ENCODE measurements at regions not wholly inside any gene's neighbourhood (a gene's known extent, or its start where the extent isn't known, plus 50 kb on each side); places are given as distances from the start of the nearest gene placed in this dataset.

DNA sequence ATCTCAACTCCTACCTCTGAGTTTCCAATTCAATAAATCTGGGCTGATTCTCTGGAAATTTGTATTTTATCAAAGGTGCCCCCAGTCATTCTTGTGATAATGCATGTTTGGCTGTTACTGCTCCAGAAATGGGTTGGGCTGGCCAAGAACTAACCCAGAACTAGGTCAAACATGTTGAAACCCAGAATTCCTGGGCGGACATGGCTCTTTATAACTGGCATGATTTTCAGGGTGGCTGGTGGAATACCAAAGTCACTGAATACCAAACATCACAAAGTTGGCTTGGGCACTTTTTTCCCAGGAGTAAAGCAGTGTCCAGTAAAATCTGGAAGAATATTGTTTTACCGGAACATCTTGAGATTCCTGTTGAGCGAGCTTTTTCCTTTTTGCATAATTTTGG is 89.4 kb upstream of the S1PR1 start:
- H3K27me3 ChIP-seq (ENCODE audit: control insufficient read depth, insufficient read depth, low read length) = no peaks in the 10 kb centered on the region
- H3K4me3 ChIP-seq (ENCODE audit: low read depth, low read length) = no peak overlapping the region
- DNase-seq (ENCODE audit: low read depth) (no peak), FAIRE-seq (no peak)
- TF ChIP-seq, protein P1, sequence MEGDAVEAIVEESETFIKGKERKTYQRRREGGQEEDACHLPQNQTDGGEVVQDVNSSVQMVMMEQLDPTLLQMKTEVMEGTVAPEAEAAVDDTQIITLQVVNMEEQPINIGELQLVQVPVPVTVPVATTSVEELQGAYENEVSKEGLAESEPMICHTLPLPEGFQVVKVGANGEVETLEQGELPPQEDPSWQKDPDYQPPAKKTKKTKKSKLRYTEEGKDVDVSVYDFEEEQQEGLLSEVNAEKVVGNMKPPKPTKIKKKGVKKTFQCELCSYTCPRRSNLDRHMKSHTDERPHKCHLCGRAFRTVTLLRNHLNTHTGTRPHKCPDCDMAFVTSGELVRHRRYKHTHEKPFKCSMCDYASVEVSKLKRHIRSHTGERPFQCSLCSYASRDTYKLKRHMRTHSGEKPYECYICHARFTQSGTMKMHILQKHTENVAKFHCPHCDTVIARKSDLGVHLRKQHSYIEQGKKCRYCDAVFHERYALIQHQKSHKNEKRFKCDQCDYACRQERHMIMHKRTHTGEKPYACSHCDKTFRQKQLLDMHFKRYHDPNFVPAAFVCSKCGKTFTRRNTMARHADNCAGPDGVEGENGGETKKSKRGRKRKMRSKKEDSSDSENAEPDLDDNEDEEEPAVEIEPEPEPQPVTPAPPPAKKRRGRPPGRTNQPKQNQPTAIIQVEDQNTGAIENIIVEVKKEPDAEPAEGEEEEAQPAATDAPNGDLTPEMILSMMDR (IDR thresholded peaks at IDR 0.05; ENCODE audit: insufficient read depth, low read length, severe bottlenecking) = no peak
- H3K36me3 ChIP-seq (ENCODE audit: control insufficient read depth, insufficient read depth, low read length) = no peaks in the 10 kb centered on the region

DNA sequence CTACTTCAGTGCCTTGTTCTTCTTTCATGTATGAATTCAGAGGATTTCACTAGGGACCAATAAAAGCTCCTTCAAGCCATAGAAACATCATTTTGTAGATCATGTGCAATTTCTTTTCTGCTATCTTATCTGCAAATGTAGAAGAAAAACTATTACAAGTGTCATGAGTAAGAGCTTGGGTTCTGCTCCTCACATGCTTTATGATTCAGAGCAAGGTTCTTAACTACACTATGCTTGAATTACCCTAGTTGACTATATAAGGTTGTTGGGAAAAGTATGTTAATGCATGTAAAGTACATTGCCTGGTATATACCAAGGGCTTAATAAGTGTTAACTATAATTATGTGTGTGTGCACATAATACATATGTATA is 91.4 kb upstream of the S1PR1 start:
- no peak overlapping the region for H3K4me3 ChIP-seq (ENCODE audit: low read depth, low read length)
- H3K36me3 ChIP-seq (ENCODE audit: control insufficient read depth, insufficient read depth, low read length) = no peaks in the 10 kb centered on the region
- DNase-seq (ENCODE audit: low read depth) (no peak), FAIRE-seq (no peak)
- TF ChIP-seq, protein P1 (IDR thresholded peaks at IDR 0.05; ENCODE audit: insufficient read depth, low read length, severe bottlenecking) = no peak
- no peaks in the 10 kb centered on the region for H3K27me3 ChIP-seq (ENCODE audit: control insufficient read depth, insufficient read depth, low read length)

DNA sequence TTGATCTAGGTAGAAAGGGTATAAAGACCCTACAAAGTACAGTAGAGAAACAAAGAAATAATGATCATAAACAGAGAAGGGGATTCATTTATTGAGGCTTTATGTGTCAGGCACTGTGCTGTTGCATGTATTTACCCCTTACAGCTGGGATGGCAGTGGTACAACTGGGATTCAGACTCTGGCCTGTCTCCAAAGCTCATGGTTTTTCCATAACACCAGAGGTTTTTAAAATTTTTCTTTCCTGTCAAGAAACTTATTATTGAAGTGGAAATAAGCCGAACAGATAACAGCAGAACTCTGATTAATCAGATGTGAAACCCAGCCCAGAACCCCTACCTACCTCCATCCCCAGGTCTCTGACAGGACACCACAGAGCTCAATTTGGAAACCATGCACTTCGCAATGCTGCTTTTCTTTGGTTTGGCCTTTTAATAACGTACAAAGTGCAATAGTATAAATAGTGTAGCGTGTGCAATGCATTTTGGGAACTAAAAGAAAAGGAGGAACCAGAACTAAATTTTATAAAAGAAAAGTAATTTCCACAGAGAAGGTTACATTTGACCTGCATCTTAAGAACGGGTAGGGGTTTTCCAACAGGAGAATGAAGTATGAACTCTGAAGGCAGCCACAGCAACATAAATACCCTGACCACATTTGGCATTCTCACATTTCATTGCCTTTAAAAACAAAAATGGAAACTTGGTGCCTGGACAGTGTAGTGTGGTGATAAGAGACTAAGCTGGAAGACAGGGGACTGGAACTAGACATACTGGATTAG is 92.0 kb upstream of the S1PR1 start:
- no peak for FAIRE-seq
- no peaks in the 10 kb centered on the region for H3K27me3 ChIP-seq (ENCODE audit: control insufficient read depth, insufficient read depth, low read length)
- no peaks in the 10 kb centered on the region for H3K36me3 ChIP-seq (ENCODE audit: control insufficient read depth, insufficient read depth, low read length)
- TF ChIP-seq, protein P1 (IDR thresholded peaks at IDR 0.05; ENCODE audit: insufficient read depth, low read length, severe bottlenecking) = no peak
- no peak for DNase-seq (ENCODE audit: low read depth)
- H3K4me3 ChIP-seq (ENCODE audit: low read depth, low read length) = no peak overlapping the region

DNA sequence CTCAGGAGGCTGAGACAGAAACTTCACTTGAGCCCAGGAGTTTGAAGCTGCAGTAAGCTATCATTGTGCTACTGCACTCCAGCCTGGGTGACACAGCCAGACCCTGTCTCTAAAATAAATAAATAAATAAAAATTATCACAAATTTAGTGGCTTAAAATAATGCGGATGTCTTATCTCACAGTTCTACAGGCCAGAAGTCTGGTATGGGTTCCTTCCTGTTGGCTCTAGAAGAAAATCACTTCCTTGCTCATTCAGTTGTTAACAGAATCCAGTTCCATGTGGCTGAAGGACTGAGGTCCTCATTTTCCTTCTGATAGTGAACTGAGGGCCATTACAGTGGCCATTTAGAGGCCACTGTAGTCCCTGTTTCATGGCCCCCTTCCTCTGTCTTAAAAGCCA is 94.6 kb upstream of the S1PR1 start:
- FAIRE-seq (no peak), DNase-seq (ENCODE audit: low read depth) (no peak)
- Histone ChIP-seq H3K36me3 (ENCODE audit: control insufficient read depth, insufficient read depth, low read length) (no peaks in the 10 kb centered on the region), H3K4me3 (ENCODE audit: low read depth, low read length) (no peak overlapping the region), H3K27me3 (ENCODE audit: control insufficient read depth, insufficient read depth, low read length) (no peaks in the 10 kb centered on the region)
- TF ChIP-seq, protein P1 (IDR thresholded peaks at IDR 0.05; ENCODE audit: insufficient read depth, low read length, severe bottlenecking) = no peak

DNA sequence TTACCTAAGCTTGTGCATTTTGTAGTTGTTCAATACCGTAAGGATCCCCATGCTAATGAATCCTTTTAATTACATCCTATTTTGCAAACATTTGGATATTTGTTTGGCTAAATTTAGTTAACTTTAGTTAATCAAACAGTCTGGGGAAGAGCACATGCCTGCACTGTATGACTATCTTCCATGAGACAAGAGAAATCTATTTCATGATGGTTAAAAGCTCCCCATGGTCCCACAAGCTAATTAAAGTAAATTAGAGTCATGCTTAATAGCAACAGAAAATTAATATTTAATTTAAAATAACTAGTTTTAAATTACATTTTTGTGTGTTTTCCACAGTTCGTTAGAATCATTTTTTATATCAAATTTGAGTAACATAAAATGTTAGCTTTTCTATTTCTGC is 95.4 kb upstream of the S1PR1 start:
- TF ChIP-seq, protein P1 (IDR thresholded peaks at IDR 0.05; ENCODE audit: insufficient read depth, low read length, severe bottlenecking) = no peak
- no peaks in the 10 kb centered on the region for H3K36me3 ChIP-seq (ENCODE audit: control insufficient read depth, insufficient read depth, low read length)
- H3K4me3 ChIP-seq (ENCODE audit: low read depth, low read length) = no peak overlapping the region
- no peak for FAIRE-seq
- DNase-seq (ENCODE audit: low read depth) = no peak
- no peaks in the 10 kb centered on the region for H3K27me3 ChIP-seq (ENCODE audit: control insufficient read depth, insufficient read depth, low read length)
